PC-9 (cell line): ENCODE measurements at regions not wholly inside any gene's neighbourhood (a gene's known extent, or its start where the extent isn't known, plus 50 kb on each side); places are given as distances from the start of the nearest gene placed in this dataset.

Source experiments
- EZH2 ChIP-seq: fragments of 200-600 bp; sonication (generic); IDR thresholded peaks from 2 replicates; pipeline ENCODE4 v1.8.0; 2017; ENCODE audit warnings: antibody characterized with exemption, low read depth
- TF ChIP-seq, protein P1 (sequence below): fragments of 200-600 bp; sonication (generic); conservative IDR thresholded peaks from 2 replicates; pipeline ENCODE4 v1.6.1; 2017; ENCODE audit warnings: mixed run types, antibody characterized with exemption, mild to moderate bottlenecking, moderate library complexity

- TF ChIP-seq, protein P1, sequence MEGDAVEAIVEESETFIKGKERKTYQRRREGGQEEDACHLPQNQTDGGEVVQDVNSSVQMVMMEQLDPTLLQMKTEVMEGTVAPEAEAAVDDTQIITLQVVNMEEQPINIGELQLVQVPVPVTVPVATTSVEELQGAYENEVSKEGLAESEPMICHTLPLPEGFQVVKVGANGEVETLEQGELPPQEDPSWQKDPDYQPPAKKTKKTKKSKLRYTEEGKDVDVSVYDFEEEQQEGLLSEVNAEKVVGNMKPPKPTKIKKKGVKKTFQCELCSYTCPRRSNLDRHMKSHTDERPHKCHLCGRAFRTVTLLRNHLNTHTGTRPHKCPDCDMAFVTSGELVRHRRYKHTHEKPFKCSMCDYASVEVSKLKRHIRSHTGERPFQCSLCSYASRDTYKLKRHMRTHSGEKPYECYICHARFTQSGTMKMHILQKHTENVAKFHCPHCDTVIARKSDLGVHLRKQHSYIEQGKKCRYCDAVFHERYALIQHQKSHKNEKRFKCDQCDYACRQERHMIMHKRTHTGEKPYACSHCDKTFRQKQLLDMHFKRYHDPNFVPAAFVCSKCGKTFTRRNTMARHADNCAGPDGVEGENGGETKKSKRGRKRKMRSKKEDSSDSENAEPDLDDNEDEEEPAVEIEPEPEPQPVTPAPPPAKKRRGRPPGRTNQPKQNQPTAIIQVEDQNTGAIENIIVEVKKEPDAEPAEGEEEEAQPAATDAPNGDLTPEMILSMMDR = no peak
- TF ChIP-seq EZH2 = no peak
Observed at GRCh38 chr1:198825254-198825653, 186.4 kb downstream of the PTPRC start.
